AG04450 (cell line): ENCODE measurements at regions not wholly inside any gene's neighbourhood (a gene's known extent, or its start where the extent isn't known, plus 50 kb on each side); places are given as distances from the start of the nearest gene placed in this dataset.

Source experiments
- CTCF ChIA-PET: fragments of 300-600, 350-600 bp; formaldehyde crosslinking; extraction: SDS; loops from one replicate; lab custom pipeline; 2022; ENCODE audit warnings: antibody characterized with exemption, inconsistent platforms; lab: Charles Lee
- POLR2A ChIA-PET: fragments of 350-600 bp; formaldehyde crosslinking; extraction: SDS; loops from one replicate; lab custom pipeline; 2021; ENCODE audit warnings: antibody characterized with exemption, inconsistent platforms; lab: Yijun Ruan, JAX
- DNase-seq: peaks from one replicate; pipeline ENCODE4 v3.0.0-alpha.2; 2011; ENCODE audit warnings: low read depth, low spot score
- H3K27ac ChIP-seq: one replicate; pipeline ENCODE4 v1.5.1; 2012; ENCODE audit warnings: low read depth, low read length, control low read depth
- H3K27me3 ChIP-seq: one replicate; pipeline ENCODE4 v1.6.0; 2012; ENCODE audit warnings: low read length; ENCODE audit not compliant: control insufficient read depth, insufficient read depth
- H3K4me3 ChIP-seq: 2 replicates; pipeline ENCODE4 v1.5.1; 2011; ENCODE audit warnings: mild to moderate bottlenecking, low read depth, low read length, control low read depth
- H3K9me3 ChIP-seq: 2 replicates; pipeline ENCODE4 v1.5.1; 2012; ENCODE audit warnings: low read length; ENCODE audit not compliant: control insufficient read depth, insufficient read depth
- TF ChIP-seq, protein P1 (sequence below): IDR thresholded peaks from 2 replicates; pipeline ENCODE4 v1.5.1; 2011; ENCODE audit warnings: low read depth, low read length, control low read depth, inconsistent platforms

DNA sequence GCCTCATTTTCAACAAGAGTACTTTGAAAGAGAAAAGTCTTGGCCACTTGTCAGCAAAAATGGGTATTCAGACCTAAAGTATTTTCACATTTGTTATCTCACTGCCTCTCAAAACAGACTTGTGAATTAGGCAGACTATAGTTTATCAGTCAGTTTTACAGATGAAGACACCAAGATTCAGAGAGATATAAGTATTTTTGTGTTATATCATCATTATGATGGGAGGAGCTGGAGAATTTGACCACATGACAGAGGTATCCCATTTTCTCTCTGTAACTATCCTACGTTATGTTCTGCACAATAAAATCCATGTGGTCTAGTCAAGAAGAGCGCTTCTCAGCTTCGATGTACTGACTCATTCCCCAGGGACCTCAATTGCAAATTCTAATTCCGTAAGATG is 213.7 kb downstream of the MYCN start:
- ChIA-PET CTCF (no interaction called here), POLR2A (no interaction called here)

DNA sequence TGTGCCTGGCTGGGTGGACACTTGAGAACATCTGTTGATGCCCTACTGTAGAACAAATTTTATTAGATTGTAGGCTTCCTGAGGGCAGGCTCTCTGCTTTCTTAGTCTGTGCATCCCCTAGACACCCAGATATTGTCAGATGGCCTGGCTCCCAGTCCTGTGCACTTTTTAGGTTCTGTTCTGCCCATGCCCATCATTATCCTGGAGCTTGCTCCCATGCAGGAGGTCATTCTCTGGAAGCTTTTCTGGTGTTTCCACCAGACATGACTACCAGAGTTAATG is 213.3 kb downstream of the MYCN start:
- Histone ChIP-seq H3K27ac (no peak overlapping the region), H3K27me3 (no peaks in the 10 kb centered on the region), H3K4me3 (no peak overlapping the region), H3K9me3 (peaks cover 32% of the 10 kb centered on the region)
- no peak for DNase-seq
- ChIA-PET POLR2A (no interaction called here), CTCF (no interaction called here)
- TF ChIP-seq, protein P1, sequence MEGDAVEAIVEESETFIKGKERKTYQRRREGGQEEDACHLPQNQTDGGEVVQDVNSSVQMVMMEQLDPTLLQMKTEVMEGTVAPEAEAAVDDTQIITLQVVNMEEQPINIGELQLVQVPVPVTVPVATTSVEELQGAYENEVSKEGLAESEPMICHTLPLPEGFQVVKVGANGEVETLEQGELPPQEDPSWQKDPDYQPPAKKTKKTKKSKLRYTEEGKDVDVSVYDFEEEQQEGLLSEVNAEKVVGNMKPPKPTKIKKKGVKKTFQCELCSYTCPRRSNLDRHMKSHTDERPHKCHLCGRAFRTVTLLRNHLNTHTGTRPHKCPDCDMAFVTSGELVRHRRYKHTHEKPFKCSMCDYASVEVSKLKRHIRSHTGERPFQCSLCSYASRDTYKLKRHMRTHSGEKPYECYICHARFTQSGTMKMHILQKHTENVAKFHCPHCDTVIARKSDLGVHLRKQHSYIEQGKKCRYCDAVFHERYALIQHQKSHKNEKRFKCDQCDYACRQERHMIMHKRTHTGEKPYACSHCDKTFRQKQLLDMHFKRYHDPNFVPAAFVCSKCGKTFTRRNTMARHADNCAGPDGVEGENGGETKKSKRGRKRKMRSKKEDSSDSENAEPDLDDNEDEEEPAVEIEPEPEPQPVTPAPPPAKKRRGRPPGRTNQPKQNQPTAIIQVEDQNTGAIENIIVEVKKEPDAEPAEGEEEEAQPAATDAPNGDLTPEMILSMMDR = no peak

More for the DNA sequence above, 213.7 kb downstream of the MYCN start:
- peaks cover 36% of the 10 kb centered on the region for H3K9me3 ChIP-seq
- H3K27me3 ChIP-seq = no peaks in the 10 kb centered on the region
- no peak overlapping the region for H3K4me3 ChIP-seq
- H3K27ac ChIP-seq = no peak overlapping the region
- no peak for DNase-seq
- TF ChIP-seq, protein P1 = no peak

DNA sequence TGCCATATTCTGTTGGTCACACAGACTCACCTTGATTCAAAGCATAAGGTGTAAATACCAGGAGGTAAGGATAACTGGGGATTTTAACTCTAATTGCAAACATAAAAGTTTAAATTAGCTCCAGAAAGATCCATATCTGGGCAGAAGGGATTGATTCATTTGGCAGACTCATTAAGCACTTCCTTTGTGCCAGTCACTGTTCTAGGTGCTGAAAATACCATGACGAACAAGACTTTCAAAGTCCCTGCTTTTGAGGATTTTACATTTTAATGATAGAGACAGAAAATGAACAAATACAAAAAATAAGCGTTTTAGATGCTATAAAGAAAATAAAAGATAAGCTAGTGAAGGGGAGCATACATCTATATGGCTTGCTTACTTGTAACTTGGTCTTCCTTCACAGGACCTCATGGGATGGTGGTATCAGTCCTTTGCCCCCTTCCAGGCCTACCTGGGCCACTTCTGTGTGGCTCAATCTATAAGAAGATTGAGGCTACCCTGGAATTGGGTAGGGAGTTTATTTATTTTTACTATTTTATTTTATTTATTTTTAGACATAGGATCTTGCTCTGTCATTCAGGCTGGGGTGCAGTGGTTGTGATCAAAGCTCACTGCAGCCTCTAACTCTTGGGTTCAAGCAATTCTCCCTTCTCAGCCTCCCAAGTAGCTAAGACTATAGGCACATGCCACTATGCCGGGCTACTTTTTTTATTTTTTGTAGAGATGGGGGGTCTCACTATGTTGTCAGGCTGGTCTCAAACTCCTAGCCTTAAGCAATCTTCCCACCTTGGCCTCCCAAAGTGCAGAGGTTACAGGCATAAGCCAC is 212.8 kb downstream of the MYCN start:
- ChIA-PET POLR2A (no interaction called here), CTCF (no interaction called here)
- Histone ChIP-seq H3K27me3 (no peaks in the 10 kb centered on the region), H3K27ac (no peak overlapping the region), H3K4me3 (no peak overlapping the region), H3K9me3 (peaks cover 29% of the 10 kb centered on the region)
- TF ChIP-seq, protein P1 = no peak
- no peak for DNase-seq

DNA sequence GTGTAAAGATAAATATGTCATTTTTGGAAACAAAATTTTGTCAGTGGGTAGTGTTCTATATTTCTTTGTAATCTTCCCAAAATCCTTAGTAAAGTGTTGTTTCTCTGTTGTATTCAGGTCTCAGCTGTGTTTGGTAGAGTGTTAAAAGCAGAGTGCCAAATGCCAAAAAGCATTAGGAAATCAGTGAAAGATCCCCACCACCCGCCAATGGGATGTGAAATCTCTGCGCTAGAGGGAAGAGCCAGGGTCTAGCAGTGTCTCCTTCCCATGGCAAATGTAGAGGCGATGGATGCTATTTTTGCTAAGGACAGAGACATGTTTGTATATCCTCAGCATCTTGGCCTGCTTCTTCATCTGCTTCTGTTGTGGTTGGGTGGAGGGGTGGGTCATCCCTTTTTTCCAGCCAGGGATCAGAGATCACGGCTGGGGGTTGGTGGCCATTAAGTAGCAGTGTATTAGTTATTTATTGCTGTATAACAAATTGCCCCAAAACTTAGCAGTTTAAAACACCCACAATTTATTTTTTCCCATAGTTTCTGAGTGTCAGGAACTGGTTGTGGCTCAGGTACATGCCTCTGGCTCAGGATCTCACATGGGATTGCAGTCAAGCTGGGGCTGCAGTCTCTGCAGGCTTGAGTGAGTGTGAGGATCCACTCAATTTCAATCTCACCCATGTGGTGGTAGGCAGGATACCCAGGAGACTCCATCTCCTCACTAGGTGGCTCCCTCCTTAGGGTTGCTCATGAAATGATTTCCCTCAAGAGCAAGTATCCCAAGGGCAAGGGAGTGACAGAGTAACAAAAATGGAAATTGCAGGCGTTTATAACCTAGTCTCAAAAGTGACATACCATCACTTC is 211.9 kb downstream of the MYCN start:
- ChIA-PET POLR2A (no interaction called here), CTCF (no interaction called here)

More for the DNA sequence above, 211.9 kb downstream of the MYCN start:
- no peaks in the 10 kb centered on the region for H3K27me3 ChIP-seq
- H3K27ac ChIP-seq = no peak overlapping the region
- TF ChIP-seq, protein P1 = no peak
- DNase-seq = no peak
- peaks cover 29% of the 10 kb centered on the region for H3K9me3 ChIP-seq
- H3K4me3 ChIP-seq = no peak overlapping the region
